Activated CD4-positive, alpha-beta memory T cell treated with anti-CD3 and anti-CD28 coated beads, Interleukin-2, amount 10 ng/mL, durations not matched to agents 7 days and 5 days (primary cell): ENCODE measurements at regions not wholly inside any gene's neighbourhood (a gene's known extent, or its start where the extent isn't known, plus 50 kb on each side); places are given as distances from the start of the nearest gene placed in this dataset.

Experiments
- CTCF ChIA-PET: fragments of 350-600 bp; sonication (Branson Sonifier 250); formaldehyde crosslinking; loops from one replicate; lab custom pipeline; 2021; ENCODE audit warnings: antibody characterized with exemption, inconsistent platforms; lab: Charles Lee
- POLR2A ChIA-PET: fragments of 350-600 bp; sonication (Branson Sonifier 250); formaldehyde crosslinking; loops from one replicate; lab custom pipeline; 2021; ENCODE audit warnings: antibody characterized with exemption; lab: Charles Lee
- DNase-seq: peaks from one replicate; pipeline ENCODE4 v3.0.0-alpha.2; 2020
- H3K27ac Mint-ChIP-seq: one replicate; pipeline ENCODE4 v1.8.0; 2021; ENCODE audit warnings: mild to moderate bottlenecking, mixed read lengths
- H3K27me3 Mint-ChIP-seq: one replicate; pipeline ENCODE4 v1.8.0; 2021; ENCODE audit warnings: mixed read lengths
- H3K36me3 Mint-ChIP-seq: one replicate; pipeline ENCODE4 v1.8.0; 2021; ENCODE audit warnings: low read depth, mixed read lengths
- H3K4me1 Mint-ChIP-seq: one replicate; pipeline ENCODE4 v1.8.0; 2021; ENCODE audit warnings: mixed read lengths
- H3K4me3 Mint-ChIP-seq: one replicate; pipeline ENCODE4 v1.8.0; 2021; ENCODE audit warnings: mild to moderate bottlenecking, mixed read lengths
- H3K9me3 Mint-ChIP-seq: one replicate; pipeline ENCODE4 v1.8.0; 2021; ENCODE audit warnings: mixed read lengths

DNA sequence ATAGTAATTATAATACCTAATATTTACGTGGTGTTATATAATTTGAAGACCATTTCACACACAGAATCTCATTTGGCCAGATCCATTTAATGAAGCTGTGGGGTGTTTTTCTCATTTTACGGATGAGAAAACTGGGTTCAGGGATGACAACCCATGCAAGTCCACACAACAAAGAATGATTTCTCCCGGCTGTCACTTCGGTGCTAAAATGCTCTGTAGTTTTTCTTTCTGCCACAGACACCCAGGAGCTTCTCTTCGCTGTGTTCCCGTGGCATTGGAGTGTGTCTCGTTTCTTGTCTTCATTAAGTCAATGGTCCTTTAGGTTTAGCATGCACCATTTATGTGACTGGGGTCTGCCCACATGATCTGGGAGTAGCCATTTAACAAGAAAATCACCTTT lies 308.5 kb downstream of the ENC1 start:
- H3K27ac Mint-ChIP-seq = no peak overlapping the region
- CTCF ChIA-PET = no interaction called here

DNA sequence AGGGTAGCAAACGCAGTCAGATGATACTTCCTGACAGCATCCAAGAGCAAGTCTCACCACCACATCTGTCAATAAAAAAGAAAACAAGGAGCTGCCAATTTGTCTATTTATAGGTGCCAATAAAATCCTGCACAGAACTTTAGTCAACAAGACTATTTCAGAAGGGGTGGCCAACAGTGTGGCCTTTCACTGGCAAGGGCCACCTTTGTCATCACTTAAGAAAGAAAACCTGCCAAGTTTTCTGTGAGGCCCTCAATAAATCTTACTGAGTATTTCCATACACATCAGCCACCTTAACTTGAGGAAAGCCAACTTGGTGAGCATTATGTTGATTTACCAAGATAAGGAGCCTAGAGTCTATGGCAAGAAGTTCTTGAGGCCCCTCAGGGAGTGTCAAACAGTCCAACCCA lies 312.3 kb downstream of the ENC1 start:
- Mint-ChIP-seq H3K27ac (no peak overlapping the region), H3K4me3 (no peak overlapping the region), H3K27me3 (peaks cover 7% of the 10 kb centered on the region), H3K9me3 (no peaks in the 10 kb centered on the region), H3K36me3 (no peaks in the 10 kb centered on the region), H3K4me1 (peaks cover 12% of the 10 kb centered on the region)
- ChIA-PET POLR2A (no interaction called here), CTCF (no interaction called here)
- DNase-seq = no peak

More for the DNA sequence above, 308.5 kb downstream of the ENC1 start:
- peaks cover 5% of the 10 kb centered on the region for H3K27me3 Mint-ChIP-seq
- H3K4me1 Mint-ChIP-seq = peaks cover 5% of the 10 kb centered on the region
- H3K36me3 Mint-ChIP-seq = no peaks in the 10 kb centered on the region
- no peak overlapping the region for H3K4me3 Mint-ChIP-seq
- DNase-seq = no peak
- H3K9me3 Mint-ChIP-seq = no peaks in the 10 kb centered on the region
- POLR2A ChIA-PET = no interaction called here

DNA sequence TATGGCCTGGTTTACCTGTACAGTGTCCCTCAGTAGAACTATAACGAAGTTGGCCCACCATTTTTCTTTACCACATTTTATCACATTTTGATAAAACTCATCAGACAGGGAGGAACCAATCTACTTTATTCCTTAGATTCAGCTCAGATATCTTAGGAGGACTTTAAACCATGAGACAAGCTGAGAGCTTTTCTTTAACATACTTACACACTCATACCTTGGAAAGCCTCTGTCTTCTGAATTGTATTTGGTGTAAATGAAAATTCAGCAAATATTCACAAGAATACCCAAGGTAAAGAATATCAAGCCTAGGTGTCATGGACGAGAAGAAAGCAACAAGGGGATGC lies 313.2 kb downstream of the ENC1 start:
- H3K4me1 Mint-ChIP-seq = peaks cover 12% of the 10 kb centered on the region
- H3K9me3 Mint-ChIP-seq = no peaks in the 10 kb centered on the region
- POLR2A ChIA-PET = no interaction called here
- H3K36me3 Mint-ChIP-seq = no peaks in the 10 kb centered on the region
- peaks cover 8% of the 10 kb centered on the region for H3K27me3 Mint-ChIP-seq
- DNase-seq = no peak
- CTCF ChIA-PET = interaction anchor here (0.5 to 1.2 kb wide), 2 partner anchors 314 to 1561 kb away, joined by 3 read pairs; no protein-coding TSS in a partner anchor
- H3K27ac Mint-ChIP-seq = no peak overlapping the region
- no peak overlapping the region for H3K4me3 Mint-ChIP-seq

DNA sequence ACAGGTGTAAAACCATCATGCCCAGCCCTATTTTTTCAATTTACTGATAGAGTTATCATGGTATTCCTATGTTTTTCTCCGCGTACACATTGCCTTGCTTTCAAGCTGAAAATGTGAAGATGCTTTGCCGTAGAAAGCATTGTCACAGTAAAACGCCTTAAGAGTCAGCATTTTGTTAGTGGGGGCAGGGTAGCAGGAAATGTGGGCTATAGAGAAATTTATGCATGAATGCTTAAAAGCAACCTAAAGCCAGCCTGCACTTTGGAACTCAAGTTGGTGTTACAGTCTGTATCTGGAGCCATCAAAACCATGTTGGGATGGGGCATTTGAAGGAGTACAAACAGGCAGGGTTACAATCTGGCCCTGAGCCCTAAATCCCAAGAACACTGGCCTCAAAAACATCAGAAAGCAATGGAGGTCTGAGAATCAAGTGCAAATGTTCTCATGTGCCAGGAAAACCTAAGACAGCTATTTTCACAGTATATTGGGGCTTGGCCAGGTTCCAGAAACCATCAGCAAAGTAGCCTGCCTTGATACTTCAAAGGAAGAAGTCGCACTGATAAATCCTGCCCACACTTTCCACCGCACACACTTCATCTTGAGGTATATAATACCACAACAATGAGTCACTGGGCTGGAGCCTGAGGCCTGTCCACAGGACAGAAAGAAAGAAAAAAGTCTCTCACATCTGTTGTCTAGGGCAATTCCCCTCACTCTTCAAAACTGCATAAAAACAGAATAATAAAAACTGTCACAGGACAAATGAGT lies 313.8 kb downstream of the ENC1 start:
- Mint-ChIP-seq H3K4me3 (no peak overlapping the region), H3K27me3 (peaks cover 10% of the 10 kb centered on the region)

DNA sequence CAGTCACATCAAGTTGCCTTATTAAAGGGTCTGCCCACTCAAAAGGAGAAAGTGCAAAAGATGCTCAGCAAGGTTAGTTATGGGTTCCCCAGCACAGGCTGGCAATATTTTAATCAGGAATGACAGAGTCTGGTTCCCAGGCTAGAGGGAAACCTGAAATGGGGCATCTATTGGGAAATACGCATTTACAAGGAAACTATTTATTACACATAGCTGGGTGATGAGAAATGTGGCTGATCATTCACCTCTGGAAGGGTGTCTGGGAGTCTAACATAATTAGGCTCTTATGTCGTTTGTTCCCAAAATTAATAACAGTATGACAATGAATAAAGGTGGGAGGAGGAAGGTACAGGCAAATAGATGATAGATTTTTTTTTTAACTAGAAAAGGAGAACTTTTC lies 314.7 kb downstream of the ENC1 start:
- H3K9me3 Mint-ChIP-seq = no peaks in the 10 kb centered on the region
- no peaks in the 10 kb centered on the region for H3K36me3 Mint-ChIP-seq
- no peak overlapping the region for H3K27ac Mint-ChIP-seq
- no peak overlapping the region for H3K4me3 Mint-ChIP-seq
- no peak for DNase-seq
- H3K27me3 Mint-ChIP-seq = peaks cover 9% of the 10 kb centered on the region
- peaks cover 12% of the 10 kb centered on the region for H3K4me1 Mint-ChIP-seq
- ChIA-PET CTCF (no interaction called here), POLR2A (no interaction called here)

More for the DNA sequence above, 313.8 kb downstream of the ENC1 start:
- CTCF ChIA-PET = interaction anchor here (0.5 to 1.2 kb wide), 2 partner anchors 315 to 1560 kb away, joined by 3 read pairs; no protein-coding TSS in a partner anchor
- POLR2A ChIA-PET = no interaction called here
- Mint-ChIP-seq H3K9me3 (no peaks in the 10 kb centered on the region), H3K36me3 (no peaks in the 10 kb centered on the region), H3K4me1 (peaks cover 12% of the 10 kb centered on the region), H3K27ac (no peak overlapping the region)
- DNase-seq = peak; percentile 52

DNA sequence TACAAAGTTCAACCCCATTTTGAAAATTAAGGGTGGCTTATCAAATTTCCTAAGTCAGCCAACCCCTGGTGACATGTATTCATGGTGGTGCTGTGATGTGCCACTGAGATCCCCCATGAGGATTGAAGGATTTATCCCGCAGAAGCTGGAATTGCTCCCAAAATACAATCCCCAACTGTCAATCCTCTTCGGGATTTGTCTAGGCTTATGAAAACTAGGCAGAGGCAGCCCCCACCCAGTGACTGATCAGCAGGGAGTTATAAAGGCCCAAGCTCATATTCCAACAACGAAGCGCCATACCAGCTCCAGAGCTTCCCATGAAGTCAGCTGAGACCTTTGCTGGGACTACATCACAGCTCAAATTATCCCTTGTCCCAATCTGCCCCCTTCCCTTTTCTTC lies 316.0 kb downstream of the ENC1 start:
- no peak for DNase-seq
- peaks cover 7% of the 10 kb centered on the region for H3K27me3 Mint-ChIP-seq
- no peaks in the 10 kb centered on the region for H3K9me3 Mint-ChIP-seq
- no peak overlapping the region for H3K27ac Mint-ChIP-seq
- POLR2A ChIA-PET = no interaction called here
- CTCF ChIA-PET = no interaction called here
- H3K36me3 Mint-ChIP-seq = no peaks in the 10 kb centered on the region
- no peak overlapping the region for H3K4me3 Mint-ChIP-seq
- peaks cover 12% of the 10 kb centered on the region for H3K4me1 Mint-ChIP-seq

DNA sequence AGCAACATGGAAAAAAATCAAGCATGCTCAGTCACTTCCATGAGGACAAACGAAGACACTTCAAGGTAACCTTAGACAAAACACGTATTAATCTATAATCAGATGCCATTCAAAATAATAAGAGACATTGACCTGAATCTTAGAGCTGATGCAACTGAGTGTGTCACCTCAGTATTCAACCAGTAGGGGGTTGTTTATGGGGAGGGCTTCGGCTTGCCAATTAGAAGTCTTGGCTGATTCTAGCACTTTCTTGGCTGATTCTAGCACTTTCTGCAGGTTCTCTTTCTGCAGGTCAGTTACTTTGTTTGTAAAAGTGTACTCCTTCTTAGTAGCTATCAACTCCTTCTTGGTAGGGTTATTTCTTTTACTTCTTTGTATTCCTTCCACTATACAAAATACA lies 317.6 kb downstream of the ENC1 start:
- peaks cover 7% of the 10 kb centered on the region for H3K27me3 Mint-ChIP-seq
- no peaks in the 10 kb centered on the region for H3K9me3 Mint-ChIP-seq
- H3K4me1 Mint-ChIP-seq = peaks cover 12% of the 10 kb centered on the region
- no peaks in the 10 kb centered on the region for H3K36me3 Mint-ChIP-seq
- no peak for DNase-seq
- no peak overlapping the region for H3K4me3 Mint-ChIP-seq
- H3K27ac Mint-ChIP-seq = no peak overlapping the region
- POLR2A ChIA-PET = no interaction called here
- CTCF ChIA-PET = no interaction called here

DNA sequence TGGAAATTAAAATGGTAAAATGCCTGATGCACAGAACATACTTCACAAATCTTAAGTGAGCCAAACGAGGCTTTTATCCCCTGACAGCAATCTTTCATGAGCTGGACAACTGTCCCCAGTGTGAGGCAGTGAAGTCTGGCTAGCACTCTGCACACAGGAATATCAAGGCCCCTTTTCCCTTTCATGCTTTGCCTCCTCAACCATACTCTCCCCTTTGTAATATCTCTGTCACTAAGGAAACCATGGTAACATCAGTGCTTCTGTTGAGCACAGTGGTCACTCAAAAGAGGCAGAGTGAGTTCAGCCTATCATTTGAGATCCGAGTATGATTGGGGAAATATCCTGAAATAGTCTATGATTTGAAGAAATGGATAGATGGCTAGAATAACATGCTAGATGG lies 318.3 kb downstream of the ENC1 start:
- H3K9me3 Mint-ChIP-seq = no peaks in the 10 kb centered on the region
- ChIA-PET CTCF (no interaction called here), POLR2A (no interaction called here)
- H3K27me3 Mint-ChIP-seq = peaks cover 7% of the 10 kb centered on the region
- no peaks in the 10 kb centered on the region for H3K36me3 Mint-ChIP-seq
- H3K27ac Mint-ChIP-seq = no peak overlapping the region
- no peak for DNase-seq
- H3K4me3 Mint-ChIP-seq = no peak overlapping the region
- H3K4me1 Mint-ChIP-seq = peaks cover 9% of the 10 kb centered on the region

DNA sequence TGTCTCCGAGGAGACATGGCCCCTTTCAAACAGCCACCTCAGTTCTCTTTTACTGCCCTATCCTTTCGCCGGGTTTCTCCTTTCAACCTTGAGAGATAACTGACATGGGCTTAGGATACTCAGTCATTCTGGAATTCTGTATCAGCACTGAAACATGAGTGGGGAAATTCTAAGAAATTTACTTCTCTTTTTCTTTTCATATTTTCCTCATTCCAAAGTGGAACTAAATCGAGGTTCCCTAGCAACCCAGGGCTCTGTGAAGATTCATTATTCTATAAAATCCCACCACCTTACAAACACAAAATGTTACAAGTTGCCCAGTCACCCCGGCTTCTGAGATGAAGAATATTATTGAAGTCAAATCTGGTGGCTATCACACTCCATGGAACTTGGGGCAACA lies 319.2 kb downstream of the ENC1 start:
- Mint-ChIP-seq H3K4me3 (no peak overlapping the region), H3K27me3 (peaks cover 7% of the 10 kb centered on the region), H3K27ac (no peak overlapping the region), H3K36me3 (no peaks in the 10 kb centered on the region), H3K4me1 (peaks cover 1% of the 10 kb centered on the region), H3K9me3 (no peaks in the 10 kb centered on the region)
- POLR2A ChIA-PET = no interaction called here
- CTCF ChIA-PET = no interaction called here
- DNase-seq = no peak

DNA sequence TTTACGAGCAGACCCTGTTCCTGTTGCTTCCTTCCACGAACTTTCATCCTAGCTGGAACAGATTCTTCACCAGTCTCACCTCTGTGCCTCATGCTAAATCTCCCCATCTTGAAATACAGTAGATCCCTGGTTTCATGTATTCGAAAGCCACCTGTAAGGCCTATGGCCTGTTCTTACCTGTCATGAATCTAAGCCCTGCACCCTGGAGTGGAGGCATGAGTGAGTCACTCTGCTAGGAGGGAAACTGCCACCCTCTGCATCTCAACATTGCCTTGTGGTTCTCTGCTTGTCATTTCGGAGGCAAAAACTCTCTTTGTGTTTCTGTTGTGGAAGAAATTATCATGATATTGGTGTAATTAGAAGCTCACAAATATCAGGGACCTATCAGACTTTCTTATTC lies 320.0 kb downstream of the ENC1 start:
- H3K4me1 Mint-ChIP-seq = no peaks in the 10 kb centered on the region
- H3K9me3 Mint-ChIP-seq = no peaks in the 10 kb centered on the region
- no peak overlapping the region for H3K4me3 Mint-ChIP-seq
- no peak for DNase-seq
- no peaks in the 10 kb centered on the region for H3K36me3 Mint-ChIP-seq
- no peak overlapping the region for H3K27ac Mint-ChIP-seq
- H3K27me3 Mint-ChIP-seq = peaks cover 7% of the 10 kb centered on the region
- CTCF ChIA-PET = no interaction called here
- POLR2A ChIA-PET = no interaction called here

DNA sequence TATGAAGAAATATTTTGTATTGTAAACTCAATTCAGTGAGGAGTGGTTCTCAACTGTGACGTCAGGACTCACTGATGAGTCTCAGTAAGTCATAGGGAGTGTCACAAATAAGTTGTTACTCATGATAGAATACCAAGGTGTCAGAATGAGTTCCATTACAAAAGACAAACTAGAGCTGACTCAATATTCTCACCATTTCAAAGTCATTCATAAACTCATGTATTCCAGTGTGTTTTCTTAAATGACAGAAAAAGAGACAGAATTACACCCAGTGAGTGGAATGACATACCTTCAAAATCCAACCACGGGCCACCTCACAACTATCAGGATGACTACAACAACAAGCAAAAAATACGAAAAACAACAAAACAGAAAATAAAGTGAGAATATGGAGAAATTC lies 321.5 kb downstream of the ENC1 start:
- H3K9me3 Mint-ChIP-seq = no peaks in the 10 kb centered on the region
- no peak overlapping the region for H3K4me3 Mint-ChIP-seq
- POLR2A ChIA-PET = no interaction called here
- H3K4me1 Mint-ChIP-seq = no peaks in the 10 kb centered on the region
- no peak overlapping the region for H3K27ac Mint-ChIP-seq
- CTCF ChIA-PET = no interaction called here
- DNase-seq = no peak
- no peaks in the 10 kb centered on the region for H3K36me3 Mint-ChIP-seq
- H3K27me3 Mint-ChIP-seq = peaks cover 5% of the 10 kb centered on the region

DNA sequence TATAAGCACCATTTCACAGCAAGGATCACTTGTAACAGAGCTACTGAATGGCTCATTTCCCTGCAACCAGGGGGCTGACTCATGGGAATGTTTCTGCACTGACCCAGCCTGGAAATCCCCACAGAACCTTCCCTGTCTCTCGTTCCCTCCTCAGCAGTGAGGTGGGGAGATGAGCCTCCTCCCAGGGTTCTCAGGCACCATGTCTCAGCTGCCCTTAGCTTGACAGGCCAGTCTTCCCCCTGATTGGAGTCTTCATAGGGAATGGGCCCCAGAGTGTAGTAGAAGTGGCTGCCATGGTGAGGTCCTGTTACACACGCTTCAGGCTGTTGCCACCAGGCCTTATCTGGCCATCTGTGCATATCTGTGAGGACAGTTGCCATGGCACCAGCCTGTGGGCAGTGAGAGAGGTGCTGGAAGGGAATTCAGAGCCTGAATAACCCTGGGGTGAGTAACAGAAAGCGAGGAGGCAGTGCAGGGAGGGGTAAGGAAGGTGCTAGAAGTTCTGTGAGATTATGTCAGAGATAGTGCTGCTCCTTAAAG lies 324.4 kb downstream of the ENC1 start:
- Mint-ChIP-seq H3K4me1 (no peaks in the 10 kb centered on the region), H3K36me3 (no peaks in the 10 kb centered on the region), H3K9me3 (no peaks in the 10 kb centered on the region), H3K27me3 (peaks cover 7% of the 10 kb centered on the region), H3K27ac (no peak overlapping the region), H3K4me3 (no peak overlapping the region)
- CTCF ChIA-PET = no interaction called here
- no peak for DNase-seq
- POLR2A ChIA-PET = no interaction called here

DNA sequence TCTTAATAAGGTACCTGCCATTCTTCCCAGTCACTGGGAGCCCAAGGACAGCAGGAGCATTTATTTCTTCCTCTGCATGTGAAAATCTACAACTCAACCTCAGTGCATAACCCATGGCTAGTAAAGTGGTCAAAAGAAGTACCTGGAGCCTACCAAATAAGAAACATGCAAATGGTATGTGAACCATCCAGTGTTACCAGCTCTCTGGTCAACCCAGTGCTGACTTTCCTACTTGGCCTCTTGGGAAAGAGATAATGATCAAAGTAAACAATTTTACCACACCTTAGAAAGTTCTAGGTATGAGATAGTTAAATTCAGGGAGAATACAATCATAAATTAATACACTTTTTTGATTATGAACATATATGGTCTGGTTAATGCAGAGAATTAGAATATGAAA lies 325.6 kb downstream of the ENC1 start:
- Mint-ChIP-seq H3K4me1 (no peaks in the 10 kb centered on the region), H3K27me3 (peaks cover 5% of the 10 kb centered on the region), H3K4me3 (no peak overlapping the region), H3K27ac (no peak overlapping the region), H3K36me3 (no peaks in the 10 kb centered on the region), H3K9me3 (no peaks in the 10 kb centered on the region)
- CTCF ChIA-PET = no interaction called here
- no peak for DNase-seq
- POLR2A ChIA-PET = no interaction called here

DNA sequence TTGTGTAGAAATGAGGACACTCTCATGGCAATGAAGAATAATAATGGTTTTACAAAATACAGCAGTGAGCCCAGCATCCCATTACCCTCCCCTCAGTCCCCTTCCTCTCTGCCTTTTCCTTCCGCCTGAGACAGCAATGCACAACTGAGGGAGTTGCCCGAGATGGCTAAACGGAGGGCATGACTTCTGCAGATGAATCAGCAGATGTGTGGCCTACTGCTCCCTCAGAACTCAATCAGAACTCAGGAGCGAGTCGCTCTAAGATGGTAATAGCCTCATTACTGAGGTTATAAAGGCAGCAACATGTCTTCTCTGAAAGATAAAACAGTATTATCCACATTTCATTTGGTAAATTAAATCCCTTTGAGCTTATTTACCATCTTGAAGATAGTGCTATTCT lies 326.6 kb downstream of the ENC1 start:
- H3K27me3 Mint-ChIP-seq = peaks cover 7% of the 10 kb centered on the region
- H3K4me1 Mint-ChIP-seq = no peaks in the 10 kb centered on the region
- H3K9me3 Mint-ChIP-seq = no peaks in the 10 kb centered on the region
- no peak overlapping the region for H3K4me3 Mint-ChIP-seq
- no peaks in the 10 kb centered on the region for H3K36me3 Mint-ChIP-seq
- CTCF ChIA-PET = no interaction called here
- DNase-seq = no peak
- POLR2A ChIA-PET = no interaction called here
- H3K27ac Mint-ChIP-seq = no peak overlapping the region
